ENCODE measurements at regions not wholly inside any gene's neighbourhood (a gene's known extent, or its start where the extent isn't known, plus 50 kb on each side); places are given as distances from the start of the nearest gene placed in this dataset.

DNA sequence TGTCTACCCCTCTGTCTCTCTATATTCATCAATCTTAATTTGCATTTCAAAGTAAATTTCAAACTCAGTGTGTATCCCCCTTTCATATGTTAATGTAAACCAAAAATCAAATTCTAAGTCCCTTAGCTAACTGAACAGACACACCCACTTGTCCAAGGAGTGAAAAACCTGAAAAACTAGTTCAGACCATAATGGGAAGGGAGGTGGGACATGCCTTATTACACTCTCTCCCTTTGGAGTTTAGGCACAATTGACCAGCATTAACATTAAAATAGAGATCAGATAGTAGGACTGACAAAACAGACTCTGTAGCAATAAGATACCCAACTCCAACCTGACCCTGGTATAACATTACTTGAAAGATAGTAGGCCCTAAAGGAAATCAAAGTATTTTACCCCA is 247.7 kb upstream of the GADL1 start:
- TF ChIP-seq, protein P1, sequence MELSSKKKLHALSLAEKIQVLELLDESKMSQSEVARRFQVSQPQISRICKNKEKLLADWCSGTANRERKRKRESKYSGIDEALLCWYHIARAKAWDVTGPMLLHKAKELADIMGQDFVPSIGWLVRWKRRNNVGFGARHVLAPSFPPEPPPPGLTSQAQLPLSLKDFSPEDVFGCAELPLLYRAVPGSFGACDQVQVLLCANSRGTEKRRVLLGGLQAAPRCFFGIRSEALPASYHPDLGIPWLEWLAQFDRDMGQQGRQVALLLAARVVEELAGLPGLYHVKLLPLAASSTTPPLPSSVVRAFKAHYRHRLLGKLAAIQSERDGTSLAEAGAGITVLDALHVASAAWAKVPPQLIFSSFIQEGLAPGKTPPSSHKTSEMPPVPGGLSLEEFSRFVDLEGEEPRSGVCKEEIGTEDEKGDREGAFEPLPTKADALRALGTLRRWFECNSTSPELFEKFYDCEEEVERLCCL (CRISPR knock-in tag; IDR thresholded peaks at IDR 0.05; ENCODE audit: borderline replicate concordance) = no peak
- TF ChIP-seq ONECUT2 (CRISPR knock-in tag; IDR thresholded peaks at IDR 0.05) = no peak
- no peak for TF ChIP-seq POLR2A (IDR thresholded peaks at IDR 0.05; ENCODE audit: insufficient read depth in 1 of 2, low read depth in 2 of 2, low read length in 2 of 2)

Measured in HepG2 (cell line).